Liver (tissue), 8 donors: ENCODE measurements at regions not wholly inside any gene's neighbourhood (a gene's known extent, or its start where the extent isn't known, plus 50 kb on each side); places are given as distances from the start of the nearest gene placed in this dataset.

Experiments used
- DNase-seq: peaks from one replicate; pipeline ENCODE4 v3.0.0-alpha.2; 2017; ENCODE audit warnings: low spot score
- H3K27ac ChIP-seq, 2 donors: one replicate each; pipeline ENCODE4 v1.7.0; 2013; ENCODE audit warnings: inconsistent platforms in 2 of 2, low read length in 2 of 2, control low read depth in 1 of 2, low read depth in 1 of 2, mild to moderate bottlenecking in 1 of 2
- H3K27me3 ChIP-seq, 4 donors: one replicate each; pipeline versions ENCODE4 v1.6.1 to v1.7.0; 2013; ENCODE audit warnings: low read length in 3 of 4, inconsistent platforms in 1 of 4, mild to moderate bottlenecking in 1 of 4, moderate library complexity in 1 of 4; ENCODE audit not compliant: control insufficient read depth in 4 of 4, insufficient read depth in 4 of 4
- H3K36me3 ChIP-seq, 4 donors: one replicate each; pipeline versions ENCODE4 v1.6.1 to v1.7.0; 2013; ENCODE audit warnings: low read length in 3 of 4, mild to moderate bottlenecking in 3 of 4, low read depth in 1 of 4, moderate library complexity in 1 of 4; ENCODE audit not compliant: control insufficient read depth in 4 of 4, insufficient read depth in 3 of 4
- H3K4me1 ChIP-seq, 4 donors: one replicate each; pipeline versions ENCODE4 v1.6.1 to v1.7.0; 2013; ENCODE audit warnings: low read length in 3 of 4, mild to moderate bottlenecking in 3 of 4, moderate library complexity in 1 of 4; ENCODE audit not compliant: control insufficient read depth in 4 of 4, insufficient read depth in 4 of 4
- H3K4me3 ChIP-seq, 3 donors: one replicate each; pipeline versions ENCODE4 v1.6.1 to v1.7.0; 2013; ENCODE audit warnings: low read length in 3 of 3, control low read depth in 1 of 3, low read depth in 1 of 3, mild to moderate bottlenecking in 1 of 3
- H3K9ac ChIP-seq, 2 donors: one replicate each; pipeline ENCODE4 v1.7.0; 2013; ENCODE audit warnings: low read length in 2 of 2, mild to moderate bottlenecking in 2 of 2, moderate library complexity in 2 of 2, control low read depth in 1 of 2, low read depth in 1 of 2
- H3K9me3 ChIP-seq, 4 donors: one replicate each; pipeline versions ENCODE4 v1.6.1 to v1.7.0; 2013; ENCODE audit warnings: low read length in 3 of 4; ENCODE audit not compliant: control insufficient read depth in 4 of 4
- ATF3 ChIP-seq: IDR thresholded peaks from 2 replicates; pipeline ENCODE4 v1.6.1; 2016; ENCODE audit warnings: antibody characterized with exemption
- CTCF ChIP-seq: fragments of 150-350 bp; IDR thresholded peaks from 2 replicates; pipeline ENCODE4 v1.5.1; 2017; ENCODE audit warnings: improper control_type of control experiment, low read depth, low read length; ENCODE audit not compliant: missing input control
- EGR1 ChIP-seq, 2 donors: IDR thresholded peaks; 2 replicates each; pipeline ENCODE4 v1.6.1; 2016 to 2018; ENCODE audit warnings: antibody characterized with exemption in 2 of 2, low read depth in 2 of 2
- FOXA1 ChIP-seq: IDR thresholded peaks from 2 replicates; pipeline ENCODE4 v1.6.1; 2016; ENCODE audit warnings: antibody characterized with exemption
- FOXA2 ChIP-seq: IDR thresholded peaks from 2 replicates; pipeline ENCODE4 v1.6.1; 2016; ENCODE audit warnings: antibody characterized with exemption
- HNF4A ChIP-seq, 2 donors: conservative IDR thresholded peaks; 2 replicates each; pipeline ENCODE4 v1.6.1; 2016; ENCODE audit warnings: antibody characterized with exemption in 2 of 2, mild to moderate bottlenecking in 2 of 2
- HNF4G ChIP-seq: IDR thresholded peaks from 2 replicates; pipeline ENCODE4 v1.6.1; 2016; ENCODE audit warnings: antibody characterized with exemption
- JUND ChIP-seq, 2 donors: IDR thresholded peaks; 2 replicates each; pipeline ENCODE4 v1.6.1; 2016; ENCODE audit warnings: antibody characterized with exemption in 2 of 2
- NR2F2 ChIP-seq: IDR thresholded peaks from 2 replicates; pipeline ENCODE4 v1.6.1; 2016; ENCODE audit warnings: antibody characterized with exemption
- RAD21 ChIP-seq, 2 donors: IDR thresholded peaks; 2 replicates each; pipeline ENCODE4 v1.6.1; 2016; ENCODE audit warnings: antibody characterized with exemption in 2 of 2, mild to moderate bottlenecking in 2 of 2
- REST ChIP-seq: IDR thresholded peaks from 2 replicates; pipeline ENCODE4 v1.6.1; 2016; ENCODE audit warnings: antibody characterized with exemption, mild to moderate bottlenecking
- RXRA ChIP-seq, 2 donors: IDR thresholded peaks; 2 replicates each; pipeline ENCODE4 v1.6.1; 2017 to 2018; ENCODE audit warnings: antibody characterized with exemption in 2 of 2, mild to moderate bottlenecking in 1 of 2
- SP1 ChIP-seq: IDR thresholded peaks from 2 replicates; pipeline ENCODE4 v1.6.1; 2018; ENCODE audit warnings: antibody characterized with exemption, mild to moderate bottlenecking
- TAF1 ChIP-seq: conservative IDR thresholded peaks from 2 replicates; pipeline ENCODE4 v1.6.1; 2016; ENCODE audit warnings: antibody characterized with exemption, mild to moderate bottlenecking
- YY1 ChIP-seq: IDR thresholded peaks from 2 replicates; pipeline ENCODE4 v1.6.1; 2016; ENCODE audit warnings: antibody characterized with exemption, mild to moderate bottlenecking
- ZBTB33 ChIP-seq: IDR thresholded peaks from 2 replicates; pipeline ENCODE4 v1.6.1; 2016; ENCODE audit warnings: antibody characterized with exemption
- WGBS: extraction: QIAGEN DNeasy Blood & Tissue Kit; methylation state at CpG from one replicate; pipeline ENCODE4 v1.1.7; 2013; 5-methylcytosine and 5-hydroxymethylcytosine counted together
- donor health status: healthy.
- donor health status: healthy.
- donor health status: healthy.
- donor health status: healthy.
- donor health status: healthy.

GRCh38 chr1:58981392-58981791 lies 197.5 kb upstream of the JUN start:
- Histone ChIP-seq H3K9ac (no peak overlapping the region), H3K4me3 (no peak overlapping the region), H3K27me3 (no peaks in the 10 kb centered on the region), H3K9me3 (no peaks in the 10 kb centered on the region), H3K4me1 (peaks cover 0 to 19% (median 13%) of the 10 kb centered on the region in 4 donors), H3K36me3 (no peaks in the 10 kb centered on the region), H3K27ac (no peak overlapping the region)
- TF ChIP-seq REST (no peak), SP1 (no peak), FOXA2 (no peak), YY1 (no peak), RXRA (IDR thresholded peaks at IDR 0.05) (no peak), CTCF (no peak), FOXA1 (no peak), ATF3 (no peak), NR2F2 (no peak), HNF4A (conservative IDR thresholded peaks at IDR 0.05) (no peak), TAF1 (no peak), JUND (IDR thresholded peaks at IDR 0.05) (no peak)
- DNase-seq: no peak
- WGBS: 99% methylated on average over 1 of the region's 1 CpG

- Histone ChIP-seq H3K27ac (peak overlapping the region; percentile 77 to 78), H3K9ac (peak overlapping the region in 1 of 2 donors; percentile 33), H3K36me3 (no peaks in the 10 kb centered on the region), H3K9me3 (no peaks in the 10 kb centered on the region), H3K27me3 (no peaks in the 10 kb centered on the region), H3K4me3 (no peak overlapping the region), H3K4me1 (peaks cover 0 to 19% (median 13%) of the 10 kb centered on the region in 4 donors)
- no peak for DNase-seq
- 51% methylated on average over 8 of the region's 8 CpGs for WGBS
- TF ChIP-seq ZBTB33: peak; percentile 95
- peak; percentile 94 for TF ChIP-seq FOXA1
- TF ChIP-seq JUND (IDR thresholded peaks at IDR 0.05): peak; percentile 49 to 83
- TF ChIP-seq REST: peak; percentile 80
- peak; percentile 93 for TF ChIP-seq FOXA2
- no peak for TF ChIP-seq CTCF
- TF ChIP-seq EGR1 (IDR thresholded peaks at IDR 0.05; ENCODE audit: low read depth in 2 of 2): peak; percentile 38 to 88
- peak; percentile 96 to 99 for TF ChIP-seq RXRA (IDR thresholded peaks at IDR 0.05)
- peak; percentile 84 for TF ChIP-seq NR2F2
- peak; percentile 95 for TF ChIP-seq SP1
- peak; percentile 77 for TF ChIP-seq HNF4G
- no peak for TF ChIP-seq ATF3
- peak; percentile 55 for TF ChIP-seq TAF1
- peak; percentile 75 to 79 for TF ChIP-seq RAD21 (IDR thresholded peaks at IDR 0.05)
- peak; percentile 86 to 95 for TF ChIP-seq HNF4A (conservative IDR thresholded peaks at IDR 0.05)
- peak; percentile 95 for TF ChIP-seq YY1
Measured at GRCh38 chr1:58982259-58982998, 198.6 kb upstream of the JUN start.
